ENCODE measurements at regions not wholly inside any gene's neighbourhood (a gene's known extent, or its start where the extent isn't known, plus 50 kb on each side); places are given as distances from the start of the nearest gene placed in this dataset.

- H3K27me3 ChIP-seq (ENCODE audit: insufficient read depth, poor library complexity, severe bottlenecking), result no peaks in the 10 kb centered on the region
- TF ChIP-seq SPI1 (IDR thresholded peaks at IDR 0.05; ENCODE audit: borderline replicate concordance, low read depth), result no peak
- no peak for TF ChIP-seq POLR2AphosphoS5 (IDR thresholded peaks at IDR 0.05; ENCODE audit: low read depth)
- TF ChIP-seq GABPA (IDR thresholded peaks at IDR 0.05; ENCODE audit: low read depth), result no peak
- no peak for TF ChIP-seq CTCF (IDR thresholded peaks at IDR 0.05; ENCODE audit: insufficient read depth, low read length)
- TF ChIP-seq REST (IDR thresholded peaks at IDR 0.05; ENCODE audit: insufficient replicate concordance, low read depth), result no peak
- no peak overlapping the region for H3K27ac ChIP-seq (replicated peaks)
- no peak overlapping the region for H3K4me3 ChIP-seq (replicated peaks; ENCODE audit: insufficient read depth, low read length)
- DNase-seq (ENCODE audit: low read depth in 1 of 2, low spot score in 1 of 2), result no peak
These were observed 319.1 kb upstream of the TMEM229A start for GRCh38 chr7:124351950-124352349.

GRCh38 chr7:124349443-124349842 lies 316.6 kb upstream of the TMEM229A start:
- no peak for DNase-seq (ENCODE audit: low read depth in 1 of 2, low spot score in 1 of 2)
- no peak overlapping the region for H3K27ac ChIP-seq (replicated peaks)
- H3K27me3 ChIP-seq (ENCODE audit: insufficient read depth, poor library complexity, severe bottlenecking), result no peaks in the 10 kb centered on the region
- no peak overlapping the region for H3K4me3 ChIP-seq (replicated peaks; ENCODE audit: insufficient read depth, low read length)
- TF ChIP-seq GABPA (IDR thresholded peaks at IDR 0.05; ENCODE audit: low read depth), result no peak
- TF ChIP-seq SPI1 (IDR thresholded peaks at IDR 0.05; ENCODE audit: borderline replicate concordance, low read depth), result no peak
- TF ChIP-seq REST (IDR thresholded peaks at IDR 0.05; ENCODE audit: insufficient replicate concordance, low read depth), result no peak
- no peak for TF ChIP-seq CTCF (IDR thresholded peaks at IDR 0.05; ENCODE audit: insufficient read depth, low read length)
- TF ChIP-seq POLR2AphosphoS5 (IDR thresholded peaks at IDR 0.05; ENCODE audit: low read depth), result no peak

GRCh38 chr7:124338861-124339260 lies 306.0 kb upstream of the TMEM229A start:
- DNase-seq (ENCODE audit: low read depth in 1 of 2, low spot score in 1 of 2), result no peak
- Histone ChIP-seq H3K4me3 (replicated peaks; ENCODE audit: insufficient read depth, low read length) (no peak overlapping the region), H3K27me3 (ENCODE audit: insufficient read depth, poor library complexity, severe bottlenecking) (no peaks in the 10 kb centered on the region), H3K27ac (replicated peaks) (no peak overlapping the region)
- TF ChIP-seq REST (IDR thresholded peaks at IDR 0.05; ENCODE audit: insufficient replicate concordance, low read depth) (no peak), POLR2AphosphoS5 (IDR thresholded peaks at IDR 0.05; ENCODE audit: low read depth) (no peak)

All from HL-60 (cell line).